HG03064 (cell line): ENCODE measurements at regions not wholly inside any gene's neighbourhood (a gene's known extent, or its start where the extent isn't known, plus 50 kb on each side); places are given as distances from the start of the nearest gene placed in this dataset.

ENCODE experiments used
- ATAC-seq: cut with Tn5 transposase; IDR thresholded peaks from one replicate; pipeline ENCODE4 v1.9.1; 2021; ENCODE audit warnings: low read depth; ENCODE audit not compliant: unreplicated experiment

DNA sequence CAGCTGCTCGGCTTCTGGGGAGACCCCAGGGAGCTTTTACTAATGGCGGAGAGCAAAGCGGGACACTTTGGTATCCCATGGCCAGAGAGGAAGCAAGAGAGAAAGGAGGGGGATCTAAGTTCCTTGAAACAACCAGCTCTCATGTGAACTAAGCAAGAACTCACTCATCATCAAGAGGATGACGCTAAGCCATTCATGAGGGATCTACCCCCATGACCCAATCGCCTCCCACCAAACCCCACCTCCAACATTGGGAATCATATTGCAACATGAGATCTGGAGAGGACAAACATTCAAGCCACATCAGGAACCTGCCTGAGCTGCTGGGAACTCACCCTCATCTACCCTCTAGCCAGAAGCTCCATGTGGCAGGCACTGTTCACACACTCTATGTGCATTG is 372.1 kb upstream of the RUNX1 start:
- no peak for ATAC-seq

DNA sequence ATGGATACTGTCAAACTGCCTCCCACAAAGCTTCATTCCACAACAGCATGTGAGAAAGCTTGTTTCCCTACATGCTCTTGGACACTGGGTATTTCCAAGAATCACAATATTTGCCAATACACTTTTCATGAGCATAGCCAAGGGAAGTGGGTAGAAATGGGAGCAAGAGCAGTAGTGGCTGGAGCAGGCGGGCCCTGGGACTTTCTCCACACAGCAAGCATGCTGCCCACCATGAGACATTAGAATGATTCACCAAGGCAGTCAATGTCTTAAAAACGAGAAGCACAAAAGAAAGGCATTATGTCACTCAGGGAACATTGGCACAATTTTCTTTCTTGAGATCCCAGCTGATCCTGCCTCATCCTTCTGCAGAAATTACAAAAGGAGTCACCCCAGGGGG is 371.6 kb upstream of the RUNX1 start:
- no peak for ATAC-seq

DNA sequence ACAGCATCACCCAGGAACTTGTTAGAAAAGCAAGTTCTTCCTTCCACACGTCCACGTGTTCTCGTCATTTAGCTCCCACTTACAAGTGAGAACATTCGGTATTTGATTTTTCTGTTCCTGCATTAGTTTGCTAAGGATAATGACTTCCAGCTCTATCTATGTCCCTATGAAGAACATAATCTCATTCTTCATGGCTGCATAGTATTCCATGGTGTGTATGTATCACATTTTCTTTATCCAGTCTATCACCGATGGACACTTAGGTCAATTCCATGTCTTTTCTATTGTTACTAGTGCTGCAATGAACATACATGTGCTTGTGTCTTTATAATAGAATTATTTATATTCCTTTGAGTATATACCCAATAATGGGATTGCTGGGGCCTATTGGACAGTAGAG is 368.7 kb upstream of the RUNX1 start:
- no peak for ATAC-seq

DNA sequence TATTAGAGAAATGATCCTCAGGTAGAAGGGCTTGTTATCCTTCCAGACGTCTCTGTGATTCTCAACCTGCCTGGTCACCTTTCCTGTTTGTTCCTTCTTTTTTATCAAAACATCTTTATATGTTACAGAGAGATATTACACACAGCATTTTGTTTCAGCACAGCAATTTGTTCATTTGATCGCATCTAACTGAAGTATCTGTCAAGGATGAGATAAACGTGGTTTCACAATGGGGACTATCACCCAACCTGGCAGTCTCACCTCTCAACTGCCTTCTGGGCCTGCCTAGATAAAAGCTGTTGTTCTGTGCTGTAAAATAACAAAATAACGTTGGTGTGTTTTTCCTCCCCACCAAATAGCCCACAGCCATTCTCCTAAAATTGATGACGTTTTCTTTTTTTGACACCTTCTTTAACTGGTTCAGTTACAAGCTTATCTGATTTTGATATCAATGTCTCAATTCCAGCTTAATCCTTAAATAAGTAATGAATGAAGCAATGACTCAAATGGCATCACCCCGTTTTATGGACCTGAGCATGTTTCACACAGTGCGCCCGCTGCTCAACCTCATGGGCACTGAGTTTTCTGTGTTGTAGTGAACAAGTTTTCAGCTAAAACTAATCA is 367.9 kb upstream of the RUNX1 start:
- no peak for ATAC-seq

DNA sequence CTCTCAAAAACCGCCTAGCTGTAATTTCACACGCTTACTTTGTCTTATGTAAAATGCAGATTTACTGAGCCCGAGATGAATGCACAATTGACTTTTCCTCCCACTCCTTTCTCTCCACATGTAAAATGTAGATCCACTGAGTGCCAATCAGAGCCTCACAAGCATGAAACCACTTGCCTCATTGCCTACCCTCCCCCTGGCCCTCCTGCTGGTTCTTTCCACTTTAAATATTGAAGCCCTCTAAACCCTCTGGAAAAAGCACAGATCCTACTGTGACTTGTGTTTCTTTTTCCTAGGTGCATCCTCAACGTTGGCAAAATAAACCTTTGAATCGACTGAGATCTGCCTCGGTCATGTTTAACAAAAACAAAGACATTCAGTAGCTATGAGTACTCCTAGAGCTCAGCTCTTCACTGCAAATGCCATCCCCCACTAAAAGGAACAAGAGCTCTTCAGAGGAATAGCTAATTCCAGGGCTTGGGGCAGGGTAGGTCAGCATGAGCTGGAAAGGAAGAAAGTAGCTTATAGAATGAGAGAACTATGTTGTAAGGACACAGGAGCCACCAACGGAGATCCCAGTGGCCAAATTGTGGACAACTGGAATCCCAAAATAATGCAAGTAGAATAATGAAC is 365.5 kb upstream of the RUNX1 start:
- ATAC-seq, result no peak

DNA sequence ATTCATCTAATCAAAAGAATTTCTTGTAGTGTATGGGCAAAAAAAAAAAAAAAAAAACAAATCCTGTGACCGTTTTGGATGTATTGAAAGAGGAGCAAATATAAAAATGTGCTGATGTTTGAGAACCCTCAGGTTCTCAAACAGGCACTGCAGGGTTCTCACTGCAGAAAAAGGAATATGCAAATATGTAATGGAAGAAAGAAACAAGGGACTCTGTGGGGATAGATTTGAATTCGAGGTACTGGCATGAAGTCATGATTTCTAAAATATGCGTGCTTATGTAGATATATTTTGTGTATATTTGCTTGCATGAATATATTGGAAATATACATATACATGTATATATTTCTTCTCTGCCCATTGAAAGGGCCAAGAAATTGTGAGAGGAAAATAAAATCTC is 365.0 kb upstream of the RUNX1 start:
- ATAC-seq, result no peak

DNA sequence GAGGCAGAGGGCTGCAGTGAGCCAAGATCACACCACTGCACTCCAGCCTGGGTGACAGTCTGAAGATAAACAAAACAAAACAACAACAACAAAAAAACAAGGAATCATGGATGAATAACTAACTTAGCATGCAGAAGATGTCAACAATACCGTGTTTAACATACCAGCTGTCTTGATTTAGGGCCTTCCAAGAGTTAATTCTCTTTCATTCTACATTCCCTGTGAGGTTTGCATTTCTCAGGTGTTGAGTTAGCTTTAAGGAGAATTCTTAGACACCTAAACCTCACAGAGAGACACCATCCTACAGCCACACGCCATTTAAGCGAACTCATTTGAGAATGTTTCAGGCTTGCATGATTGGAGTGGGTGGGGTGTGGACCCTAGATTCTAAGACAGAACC is 363.1 kb upstream of the RUNX1 start:
- ATAC-seq, result no peak

DNA sequence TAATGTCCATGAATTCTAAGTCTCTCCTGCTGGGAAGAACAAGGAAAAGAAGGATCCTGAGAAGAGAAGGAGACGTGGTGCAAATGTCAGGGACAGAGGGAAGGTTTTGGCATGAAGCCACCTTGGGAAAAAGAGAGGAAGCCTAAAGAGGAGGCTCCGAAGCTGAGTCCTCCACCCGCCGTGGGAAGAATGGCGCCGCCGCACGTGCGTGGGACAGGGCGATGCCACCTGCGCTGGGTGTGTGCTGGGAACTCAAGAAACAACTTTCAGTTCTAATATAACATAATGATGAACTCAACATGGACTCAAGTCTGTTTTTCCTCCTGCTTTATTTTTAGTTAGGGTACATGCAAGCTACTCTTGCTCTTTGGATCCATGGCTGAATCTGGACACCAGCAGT is 362.3 kb upstream of the RUNX1 start:
- ATAC-seq, result no peak

DNA sequence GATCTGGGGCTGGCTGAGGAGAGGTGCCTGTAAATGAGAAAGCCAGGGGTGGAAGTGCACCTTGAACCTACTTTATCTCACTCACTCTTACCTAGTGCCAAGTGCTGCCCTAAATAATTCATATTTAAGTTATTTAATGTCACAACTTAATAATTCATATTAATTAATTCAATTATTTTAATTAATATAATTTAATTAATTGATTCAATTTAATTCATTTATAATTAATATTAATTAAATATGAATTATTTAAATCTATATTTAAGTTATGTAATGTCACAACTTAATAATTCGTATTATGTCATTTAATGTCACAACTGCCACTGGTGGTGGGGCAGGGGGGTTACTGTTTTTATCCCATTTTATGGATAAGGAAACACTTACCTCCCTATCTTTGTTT is 361.6 kb upstream of the RUNX1 start:
- ATAC-seq, result no peak

DNA sequence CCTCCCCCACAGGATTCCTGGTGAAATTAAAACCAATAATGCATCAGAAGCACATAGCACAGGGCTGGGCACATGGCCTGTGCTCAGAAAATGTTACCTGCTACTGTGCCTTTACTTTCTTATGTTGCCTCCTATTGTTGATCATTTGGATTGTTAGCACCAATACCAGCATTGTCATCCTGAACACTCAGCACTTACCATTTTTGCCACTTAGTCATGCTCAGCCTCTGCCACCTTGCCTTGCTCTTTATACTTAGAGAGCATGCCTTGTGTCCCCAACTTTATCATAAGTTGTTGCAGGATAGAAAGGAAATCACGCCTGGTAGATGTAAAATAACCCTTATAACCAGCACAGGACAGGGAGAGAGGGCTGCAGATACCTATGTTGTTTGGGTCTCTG is 361.0 kb upstream of the RUNX1 start:
- ATAC-seq, result no peak

DNA sequence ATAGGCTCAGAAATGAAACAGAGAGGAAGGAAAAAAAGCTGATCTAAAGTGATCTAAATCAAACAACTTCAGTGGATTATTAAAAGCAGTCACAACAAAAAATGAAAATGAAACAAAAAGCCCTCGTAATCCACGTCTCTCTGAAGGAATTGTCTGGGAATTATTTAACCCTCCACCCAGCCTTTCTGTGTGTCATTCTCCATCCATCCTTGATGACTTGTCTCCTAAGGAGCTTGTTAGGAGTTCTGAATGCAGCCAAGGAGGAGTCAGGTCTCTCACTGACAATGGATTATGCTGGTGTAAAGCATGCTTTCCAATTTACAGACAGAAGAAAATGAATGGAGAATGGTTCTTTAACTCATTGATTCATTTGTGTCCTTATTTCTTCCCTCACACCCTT is 359.3 kb upstream of the RUNX1 start:
- no peak for ATAC-seq

DNA sequence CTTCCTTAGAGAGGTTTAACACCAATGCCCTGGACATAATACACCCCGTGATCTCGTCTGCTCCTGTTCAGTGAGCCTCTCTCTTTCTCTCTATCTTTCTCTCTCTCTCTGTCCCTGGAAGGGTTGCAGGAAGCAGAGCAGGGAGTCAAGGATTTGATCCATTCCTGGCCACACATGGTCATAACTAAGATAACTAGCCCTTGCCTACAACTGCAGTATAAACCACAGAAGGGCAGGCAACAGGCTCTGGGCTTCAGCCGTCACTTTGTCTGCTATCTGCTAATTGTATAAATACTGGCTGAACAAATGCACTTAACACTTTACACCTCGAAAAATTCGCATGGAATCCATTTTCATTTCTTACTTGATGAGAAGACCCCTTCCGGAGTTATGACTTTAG is 357.5 kb upstream of the RUNX1 start:
- ATAC-seq, result no peak

DNA sequence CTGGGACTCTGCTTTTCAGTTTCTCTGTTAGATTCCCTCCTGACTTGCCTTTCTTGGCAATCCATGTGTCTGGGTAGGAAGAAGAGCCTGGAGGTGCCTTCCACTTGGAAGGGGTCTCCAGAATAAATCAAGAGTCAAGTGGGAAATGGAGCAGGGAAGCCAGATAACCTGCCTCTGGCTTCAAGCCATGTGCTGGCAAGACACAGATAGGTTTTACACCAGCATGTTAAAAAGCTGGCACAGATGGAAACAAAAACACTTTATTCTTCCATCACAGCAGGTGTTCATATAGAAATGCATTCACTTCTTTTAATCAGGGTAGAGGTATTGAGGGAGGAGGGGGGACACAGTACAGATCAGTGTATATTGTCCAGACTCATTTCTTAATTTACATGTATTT is 356.9 kb upstream of the RUNX1 start:
- no peak for ATAC-seq

DNA sequence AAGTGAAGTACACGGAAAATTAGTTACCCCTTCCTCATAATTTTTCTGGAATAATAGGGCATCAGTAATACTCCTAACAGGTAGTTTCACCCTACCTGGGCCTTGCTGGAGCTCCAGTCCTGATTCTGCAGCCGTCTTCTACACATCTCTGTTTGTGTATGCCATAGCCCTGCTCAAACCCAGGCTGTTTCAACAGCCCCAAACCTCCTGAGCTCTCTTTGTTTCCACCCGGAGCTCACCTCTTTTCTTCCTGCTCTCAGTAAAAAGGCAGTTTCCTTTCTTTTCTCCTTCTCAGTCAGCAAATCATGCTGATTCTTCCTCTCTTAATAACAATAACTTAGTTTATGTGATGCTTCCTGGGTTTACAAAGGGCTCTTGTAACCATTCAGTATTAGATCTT is 355.1 kb upstream of the RUNX1 start:
- ATAC-seq, result no peak

DNA sequence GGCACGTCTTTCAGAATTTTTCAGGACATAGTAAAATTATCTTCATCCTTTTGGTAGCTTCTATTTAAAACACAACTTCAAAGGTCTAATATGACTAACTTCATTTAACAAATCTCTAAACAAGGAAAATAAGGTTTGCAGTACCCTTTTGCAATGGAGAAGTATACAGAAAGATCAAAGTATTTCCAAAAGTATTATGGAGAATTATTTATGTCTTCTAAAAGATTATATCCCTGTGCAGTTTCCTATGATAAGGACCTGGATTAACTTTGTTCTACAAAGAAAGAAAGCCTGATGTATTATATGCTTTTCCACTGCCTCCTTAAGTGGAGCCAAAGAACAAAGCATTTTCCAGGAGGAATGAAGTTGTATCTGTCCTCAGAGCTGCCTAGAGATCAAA is 353.0 kb upstream of the RUNX1 start:
- ATAC-seq, result no peak

DNA sequence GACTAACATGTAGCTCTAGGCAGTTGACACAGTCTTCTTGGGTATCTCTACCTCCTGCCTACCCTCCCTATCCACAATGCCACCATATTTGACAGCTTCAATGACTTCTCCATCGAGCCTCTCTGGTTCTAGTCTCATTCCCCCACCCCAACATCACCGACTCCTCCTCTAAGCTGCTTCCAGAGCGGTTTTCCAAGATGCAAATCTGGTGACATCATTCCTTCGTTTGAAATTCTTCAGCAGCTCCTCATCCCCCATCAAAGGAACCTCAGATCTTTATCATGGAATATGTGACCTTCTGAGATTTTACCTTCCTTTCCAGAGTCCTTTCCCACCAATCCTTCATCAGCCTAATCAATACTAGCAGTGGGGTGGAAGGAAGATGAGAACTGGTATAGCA is 352.4 kb upstream of the RUNX1 start:
- no peak for ATAC-seq

DNA sequence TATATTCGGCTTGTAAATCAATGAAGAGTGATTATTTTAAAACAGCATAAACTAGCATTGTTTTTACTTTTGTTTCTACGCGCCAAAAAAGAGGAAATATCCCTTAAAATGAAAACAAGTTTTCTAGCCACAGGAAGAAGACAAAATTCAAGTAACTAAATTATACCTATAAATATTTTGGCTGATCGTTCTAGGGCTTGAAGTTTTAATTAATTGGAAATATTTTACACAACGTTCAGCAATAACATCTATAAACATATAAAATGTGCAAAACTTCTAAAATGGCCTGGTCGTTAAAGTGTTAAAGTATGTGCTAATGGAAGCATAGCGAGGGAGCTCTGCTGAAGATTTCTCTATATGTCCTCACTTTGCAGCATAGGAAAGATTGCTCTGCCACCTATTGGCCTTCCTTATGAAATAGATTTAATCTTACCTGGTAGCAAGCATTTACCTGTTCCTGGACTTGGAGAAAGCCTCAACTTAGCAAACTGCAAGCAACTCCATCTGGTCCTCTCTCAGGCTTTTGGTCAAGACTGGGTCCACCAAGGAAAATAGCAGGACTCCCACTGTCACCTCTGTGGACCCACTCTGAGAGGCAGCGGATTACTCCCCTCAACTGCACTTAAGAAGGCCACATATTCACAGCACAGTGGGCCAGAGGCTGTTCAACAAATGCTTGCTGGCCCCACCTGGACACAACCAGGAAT is 351.3 kb upstream of the RUNX1 start:
- no peak for ATAC-seq

DNA sequence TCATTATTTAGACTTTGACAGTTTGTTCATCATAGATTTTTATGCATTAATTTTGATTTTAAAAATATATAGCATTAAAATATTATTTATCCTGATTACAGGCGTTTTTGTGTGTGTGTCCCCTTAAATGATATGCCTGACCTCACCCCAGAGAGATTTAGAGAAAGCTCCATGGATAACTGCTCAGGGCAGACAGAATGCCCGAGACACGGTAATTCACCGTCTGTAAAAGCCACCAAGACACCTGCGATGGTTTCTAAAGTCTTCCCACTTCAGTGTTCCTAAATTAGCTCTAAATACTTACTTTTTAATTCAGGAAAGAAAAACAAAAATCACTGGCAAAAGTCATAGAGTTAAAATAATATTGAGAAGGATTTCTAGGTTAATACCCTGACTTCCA is 350.6 kb upstream of the RUNX1 start:
- no peak for ATAC-seq

DNA sequence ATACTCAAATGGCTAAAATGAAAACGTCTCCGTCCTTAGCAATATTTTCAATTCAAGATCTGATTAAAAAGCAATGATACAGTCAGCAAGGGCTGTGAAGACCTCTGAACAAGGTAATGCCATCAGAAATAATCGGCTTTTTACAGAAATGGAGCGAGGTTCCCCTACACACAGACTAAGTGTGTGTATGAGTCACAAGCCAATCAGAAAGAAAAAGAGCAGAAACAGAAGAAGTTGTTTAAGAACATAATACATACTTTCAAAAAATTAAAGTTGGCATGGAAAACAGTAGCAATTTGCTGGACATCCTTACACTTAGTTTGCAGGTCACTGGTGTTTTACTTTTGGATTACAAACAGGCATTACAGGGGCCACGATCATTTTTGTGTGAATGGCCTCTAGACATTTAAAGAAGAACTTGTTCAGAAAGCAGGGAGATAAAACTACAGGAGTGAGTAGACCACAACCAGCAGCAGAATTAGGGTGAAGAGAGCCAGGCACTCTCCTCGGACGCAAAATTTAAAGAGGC is 350.0 kb upstream of the RUNX1 start:
- ATAC-seq, result no peak

DNA sequence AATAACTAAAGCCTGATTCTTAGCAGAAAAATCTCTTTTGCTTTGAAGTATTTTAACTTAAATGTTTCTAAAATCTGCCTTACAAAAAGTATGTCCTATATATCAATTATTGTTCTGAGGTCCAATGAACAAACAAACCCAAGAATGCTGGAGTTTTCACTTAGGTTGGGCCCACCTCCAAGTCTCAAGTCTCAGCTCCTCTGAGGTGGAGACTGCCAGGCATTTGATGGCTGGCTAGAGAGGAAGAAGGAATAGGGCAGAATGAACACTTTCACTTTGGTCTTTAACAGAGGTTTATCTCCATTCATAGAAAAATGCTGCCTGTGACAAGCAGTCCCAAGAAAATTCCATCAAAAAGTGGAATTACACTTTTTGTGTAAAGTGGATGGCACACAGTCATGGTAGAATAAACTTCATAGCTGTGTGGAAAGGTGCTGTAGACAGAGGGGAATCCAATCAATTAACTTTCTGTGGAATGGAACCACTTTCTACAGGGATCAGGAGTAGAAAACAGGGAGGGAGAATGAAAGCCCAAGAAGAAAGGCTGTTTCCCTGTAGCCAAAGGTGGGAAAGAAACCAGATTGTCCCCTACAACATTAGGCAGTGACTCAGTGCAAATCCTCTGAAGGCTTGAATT is 349.4 kb upstream of the RUNX1 start:
- no peak for ATAC-seq

DNA sequence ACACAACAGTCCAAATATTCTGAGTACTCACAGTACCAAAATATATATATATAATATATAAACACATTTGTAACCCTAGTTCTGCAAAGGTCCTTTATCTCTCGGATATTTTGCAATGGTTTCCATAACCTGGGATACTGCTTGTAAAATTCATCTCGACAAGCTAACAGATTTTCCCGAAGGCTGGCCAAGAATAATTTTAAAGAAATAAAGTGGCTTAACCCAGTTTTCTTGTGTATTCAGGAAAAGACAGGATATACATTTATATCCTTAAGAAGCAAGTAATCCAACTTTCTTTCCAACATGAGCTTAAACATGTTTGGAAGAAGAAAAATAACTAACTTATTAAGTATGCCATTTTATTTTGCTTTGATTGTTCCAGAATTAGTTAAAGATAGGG is 348.7 kb upstream of the RUNX1 start:
- ATAC-seq, result no peak

DNA sequence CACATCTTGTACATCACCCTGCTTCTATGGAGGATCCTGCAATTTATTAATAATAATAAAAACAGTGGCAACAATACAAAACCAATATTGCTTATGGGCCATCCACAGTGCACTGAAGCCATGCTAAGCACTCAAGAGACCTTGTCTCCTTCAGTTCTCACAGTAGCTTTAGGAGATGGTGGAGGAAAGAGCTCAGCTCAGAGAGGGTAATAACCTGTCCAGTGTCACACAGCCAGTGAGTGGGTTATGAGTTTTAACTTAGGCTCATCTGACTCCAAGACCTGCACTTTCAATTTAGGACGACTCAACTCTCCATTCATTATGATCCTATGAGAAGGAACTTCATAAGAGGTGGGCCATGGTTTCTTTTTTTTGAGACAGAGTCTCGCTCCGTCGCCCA is 347.6 kb upstream of the RUNX1 start:
- ATAC-seq, result no peak
